Glutamatergic neuron (in vitro differentiated cells): ENCODE measurements at regions not wholly inside any gene's neighbourhood (a gene's known extent, or its start where the extent isn't known, plus 50 kb on each side); places are given as distances from the start of the nearest gene placed in this dataset.

Experiments used
- DNase-seq: peaks from one replicate; pipeline ENCODE4 v3.0.0; 2022
- H3K27ac Mint-ChIP-seq: one replicate; pipeline ENCODE4 v1.8.0; 2020; ENCODE audit warnings: mild to moderate bottlenecking, mixed read lengths, inconsistent platforms; ENCODE audit not compliant: unreplicated experiment
- H3K27me3 Mint-ChIP-seq: one replicate; pipeline ENCODE4 v1.8.0; 2020; ENCODE audit warnings: mild to moderate bottlenecking, moderate library complexity, mixed read lengths, inconsistent platforms; ENCODE audit not compliant: unreplicated experiment
- H3K36me3 Mint-ChIP-seq: one replicate; pipeline ENCODE4 v1.8.0; 2020; ENCODE audit warnings: mild to moderate bottlenecking, mixed read lengths, inconsistent platforms; ENCODE audit not compliant: unreplicated experiment
- H3K4me1 Mint-ChIP-seq: one replicate; pipeline ENCODE4 v1.8.0; 2020; ENCODE audit warnings: mild to moderate bottlenecking, low read depth, mixed read lengths, inconsistent platforms; ENCODE audit not compliant: unreplicated experiment
- H3K4me3 Mint-ChIP-seq: one replicate; pipeline ENCODE4 v1.8.0; 2020; ENCODE audit warnings: mild to moderate bottlenecking, mixed read lengths, inconsistent platforms; ENCODE audit not compliant: unreplicated experiment
- H3K9me3 Mint-ChIP-seq: one replicate; pipeline ENCODE4 v1.8.0; 2020; ENCODE audit warnings: mild to moderate bottlenecking, moderate library complexity, mixed read lengths, inconsistent platforms; ENCODE audit not compliant: unreplicated experiment
- TF ChIP-seq, protein P1 (sequence below): fragments of 200-600 bp; sonication (generic); IDR thresholded peaks from one replicate; pipeline ENCODE4 v1.5.0; 2021; ENCODE audit not compliant: partially characterized antibody, unreplicated experiment

DNA sequence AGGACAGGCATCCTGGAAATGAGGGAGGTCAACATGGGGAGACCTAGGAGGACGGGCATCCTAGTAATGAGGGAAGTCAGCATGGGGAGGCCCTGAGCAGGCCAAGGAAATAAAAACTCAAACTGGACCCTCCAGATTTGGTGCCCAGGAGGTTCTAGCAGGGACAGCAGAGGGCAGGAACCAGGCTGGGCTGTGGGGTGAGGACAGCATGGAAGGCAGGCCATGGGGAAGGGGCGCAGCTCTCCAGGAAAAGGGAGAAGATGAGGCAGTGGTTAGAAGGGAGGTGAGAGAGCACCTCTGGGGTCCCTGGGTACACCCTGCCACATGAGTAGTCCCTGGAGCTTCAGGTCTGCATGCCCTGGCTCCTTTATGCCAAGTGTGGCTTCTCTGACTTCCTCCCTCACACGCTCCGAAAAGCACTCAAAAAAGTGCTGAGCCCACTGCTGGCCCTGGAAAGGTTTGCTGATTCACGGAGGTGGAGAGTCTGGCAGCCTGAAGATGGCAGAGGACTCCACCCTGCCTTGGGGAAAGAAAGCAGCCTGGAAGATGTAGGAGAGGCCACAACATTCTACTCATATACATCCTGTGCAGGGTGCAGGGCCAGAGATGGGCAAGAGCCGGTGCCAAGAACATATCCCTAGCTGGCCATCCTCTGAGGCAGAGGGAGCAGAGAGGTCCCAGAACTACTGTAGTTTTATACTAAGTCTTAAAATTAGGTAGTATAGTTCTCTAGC, 154.9 kb downstream of the MRPL14 start:
- no peak for DNase-seq
- no peak overlapping the region for H3K27ac Mint-ChIP-seq

DNA sequence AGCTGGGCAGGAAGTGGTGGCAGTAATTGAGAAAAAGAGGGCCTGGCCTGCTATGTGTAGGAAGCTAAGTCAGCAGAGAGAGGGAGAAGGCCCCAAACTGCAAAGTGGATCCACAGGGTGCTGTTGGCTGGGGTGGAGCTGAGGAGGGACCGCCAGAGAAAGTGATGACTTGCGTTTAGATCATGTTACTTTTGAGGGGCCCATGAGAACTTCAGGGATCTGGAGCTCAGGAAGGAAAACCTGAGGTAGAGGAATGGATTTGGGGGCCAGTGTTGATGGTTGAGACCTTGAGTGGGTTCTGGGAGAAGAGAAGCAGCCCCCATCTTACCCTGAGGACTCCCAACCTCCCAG, 155.5 kb downstream of the MRPL14 start:
- Mint-ChIP-seq H3K4me3 (no peak overlapping the region), H3K4me1 (no peaks in the 10 kb centered on the region), H3K36me3 (no peaks in the 10 kb centered on the region), H3K27ac (no peak overlapping the region), H3K9me3 (peaks cover 2% of the 10 kb centered on the region), H3K27me3 (peaks cover 7% of the 10 kb centered on the region)
- TF ChIP-seq, protein P1, sequence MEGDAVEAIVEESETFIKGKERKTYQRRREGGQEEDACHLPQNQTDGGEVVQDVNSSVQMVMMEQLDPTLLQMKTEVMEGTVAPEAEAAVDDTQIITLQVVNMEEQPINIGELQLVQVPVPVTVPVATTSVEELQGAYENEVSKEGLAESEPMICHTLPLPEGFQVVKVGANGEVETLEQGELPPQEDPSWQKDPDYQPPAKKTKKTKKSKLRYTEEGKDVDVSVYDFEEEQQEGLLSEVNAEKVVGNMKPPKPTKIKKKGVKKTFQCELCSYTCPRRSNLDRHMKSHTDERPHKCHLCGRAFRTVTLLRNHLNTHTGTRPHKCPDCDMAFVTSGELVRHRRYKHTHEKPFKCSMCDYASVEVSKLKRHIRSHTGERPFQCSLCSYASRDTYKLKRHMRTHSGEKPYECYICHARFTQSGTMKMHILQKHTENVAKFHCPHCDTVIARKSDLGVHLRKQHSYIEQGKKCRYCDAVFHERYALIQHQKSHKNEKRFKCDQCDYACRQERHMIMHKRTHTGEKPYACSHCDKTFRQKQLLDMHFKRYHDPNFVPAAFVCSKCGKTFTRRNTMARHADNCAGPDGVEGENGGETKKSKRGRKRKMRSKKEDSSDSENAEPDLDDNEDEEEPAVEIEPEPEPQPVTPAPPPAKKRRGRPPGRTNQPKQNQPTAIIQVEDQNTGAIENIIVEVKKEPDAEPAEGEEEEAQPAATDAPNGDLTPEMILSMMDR: no peak
- DNase-seq: no peak

More for the DNA sequence above, 154.9 kb downstream of the MRPL14 start:
- Mint-ChIP-seq H3K4me1 (no peaks in the 10 kb centered on the region), H3K9me3 (peaks cover 2% of the 10 kb centered on the region), H3K36me3 (no peaks in the 10 kb centered on the region), H3K27me3 (peaks cover 9% of the 10 kb centered on the region), H3K4me3 (no peak overlapping the region)
- TF ChIP-seq, protein P1: no peak

DNA sequence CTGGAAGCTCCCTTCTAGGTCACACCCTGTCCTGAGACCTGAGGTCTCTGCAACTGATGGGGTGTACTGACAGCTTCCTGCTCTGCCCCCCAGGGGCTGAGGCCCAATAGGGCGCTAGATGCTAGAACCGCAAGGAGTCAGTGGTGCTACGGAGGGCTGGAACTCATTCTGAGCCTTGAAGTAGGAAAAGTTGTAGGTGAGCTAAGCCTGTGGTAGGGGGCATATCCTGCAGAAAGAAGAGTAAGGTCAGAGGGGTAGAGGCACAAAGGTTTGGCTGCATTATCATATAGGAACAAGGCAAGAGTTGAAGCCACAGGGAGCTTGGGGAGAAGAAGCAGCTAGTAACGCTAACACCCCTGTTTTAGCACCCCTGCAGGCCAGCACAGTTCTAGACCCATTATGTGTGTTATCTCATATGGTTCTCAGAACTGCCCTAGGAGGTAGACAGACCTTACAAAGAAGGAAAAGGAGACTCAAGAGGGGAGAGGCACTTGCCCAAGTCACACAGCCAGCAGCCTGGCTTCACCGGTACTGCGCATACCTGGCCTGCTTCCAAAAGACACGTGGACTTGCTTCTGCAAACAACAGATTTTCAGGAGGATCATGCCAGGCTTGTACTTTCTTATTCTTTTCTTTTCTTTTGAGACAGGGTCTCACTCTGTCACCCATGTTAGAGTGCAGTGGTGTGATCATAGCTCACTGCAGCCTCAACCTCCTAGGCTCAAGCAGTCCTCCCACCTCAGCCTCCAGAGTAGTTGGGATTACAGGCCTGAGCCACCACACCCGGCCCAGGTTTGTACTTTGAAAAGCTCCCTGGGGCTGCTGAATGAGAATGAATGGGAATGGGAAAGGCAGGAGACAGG, 156.1 kb downstream of the MRPL14 start:
- TF ChIP-seq, protein P1: no peak
- Mint-ChIP-seq H3K36me3 (no peaks in the 10 kb centered on the region), H3K27ac (no peak overlapping the region), H3K4me1 (no peaks in the 10 kb centered on the region), H3K4me3 (no peak overlapping the region), H3K27me3 (peaks cover 8% of the 10 kb centered on the region), H3K9me3 (peaks cover 2% of the 10 kb centered on the region)
- DNase-seq: no peak

DNA sequence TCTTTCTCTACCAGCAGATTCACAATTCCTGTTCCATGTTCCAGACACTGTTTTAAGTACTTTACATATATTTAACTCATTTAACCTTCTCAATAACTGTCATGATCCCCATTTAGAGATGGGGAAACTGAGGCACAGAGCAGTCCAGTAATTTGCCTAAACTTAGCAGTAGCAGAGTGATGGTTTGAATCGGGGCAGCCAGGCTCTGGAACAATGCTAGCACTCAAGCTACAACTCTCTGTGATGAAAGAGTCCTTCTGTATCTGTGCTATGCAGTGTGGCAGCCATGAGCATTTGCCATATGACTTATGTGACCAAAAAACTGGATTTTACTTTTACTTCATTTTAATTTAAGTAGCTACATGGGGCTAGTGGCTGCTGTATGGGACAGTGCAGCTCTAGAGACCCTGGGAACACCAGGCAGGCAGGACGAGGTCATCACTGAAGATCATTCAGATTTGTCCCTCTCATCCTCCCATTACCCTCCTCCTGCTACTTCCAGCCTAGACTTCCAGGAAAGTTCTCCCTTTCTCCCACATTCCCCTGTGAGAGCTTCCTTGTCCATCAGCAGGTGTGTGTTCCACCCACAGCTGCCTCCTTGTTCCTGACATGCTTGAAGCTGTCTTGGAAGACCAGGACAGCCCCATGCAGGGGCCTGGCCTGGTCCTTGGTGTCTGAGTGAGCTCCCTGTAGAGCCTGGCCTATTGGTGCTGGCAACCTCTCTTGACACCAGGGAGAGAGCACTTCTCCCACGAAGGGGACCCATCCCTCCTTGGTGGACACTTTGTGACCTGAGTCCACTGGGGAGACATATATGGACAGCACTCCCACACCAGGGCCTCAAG, 157.0 kb downstream of the MRPL14 start:
- H3K4me1 Mint-ChIP-seq: no peaks in the 10 kb centered on the region
- no peak overlapping the region for H3K27ac Mint-ChIP-seq
- TF ChIP-seq, protein P1: no peak
- H3K36me3 Mint-ChIP-seq: no peaks in the 10 kb centered on the region
- peaks cover 7% of the 10 kb centered on the region for H3K27me3 Mint-ChIP-seq
- no peak for DNase-seq
- H3K9me3 Mint-ChIP-seq: peaks cover 2% of the 10 kb centered on the region
- no peak overlapping the region for H3K4me3 Mint-ChIP-seq
